Left kidney (tissue), 1 donor: ENCODE measurements at regions not wholly inside any gene's neighbourhood (a gene's known extent, or its start where the extent isn't known, plus 50 kb on each side); places are given as distances from the start of the nearest gene placed in this dataset.

Source experiments
- DNase-seq: peaks from one replicate; pipeline ENCODE4 v3.0.0-alpha.2; 2013

- DNase-seq = no peak
These were observed 140.3 kb upstream of the SEMA6D start for GRCh38 chr15:47577000-47577399.

DNA sequence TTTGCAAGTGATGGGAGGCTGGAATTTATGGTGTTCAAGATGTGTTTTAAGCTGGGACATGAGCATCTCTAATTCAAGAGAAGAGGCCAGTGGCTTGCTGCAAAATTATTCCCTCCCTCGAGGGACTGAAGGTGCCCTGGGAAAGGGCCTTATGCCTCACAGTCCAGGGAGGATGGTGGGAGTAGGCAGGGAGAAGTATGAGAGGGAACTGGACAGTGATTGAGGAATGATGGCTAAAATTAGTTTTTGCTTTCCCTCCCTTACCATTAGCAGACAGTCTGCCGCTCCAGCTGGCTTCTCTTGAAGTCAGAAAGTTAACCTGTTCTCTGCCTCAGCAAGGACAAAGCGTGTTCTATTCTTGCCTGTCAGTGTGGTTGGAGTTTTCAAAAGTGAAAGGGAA lies 139.8 kb upstream of the SEMA6D start:
- DNase-seq = no peak

DNA sequence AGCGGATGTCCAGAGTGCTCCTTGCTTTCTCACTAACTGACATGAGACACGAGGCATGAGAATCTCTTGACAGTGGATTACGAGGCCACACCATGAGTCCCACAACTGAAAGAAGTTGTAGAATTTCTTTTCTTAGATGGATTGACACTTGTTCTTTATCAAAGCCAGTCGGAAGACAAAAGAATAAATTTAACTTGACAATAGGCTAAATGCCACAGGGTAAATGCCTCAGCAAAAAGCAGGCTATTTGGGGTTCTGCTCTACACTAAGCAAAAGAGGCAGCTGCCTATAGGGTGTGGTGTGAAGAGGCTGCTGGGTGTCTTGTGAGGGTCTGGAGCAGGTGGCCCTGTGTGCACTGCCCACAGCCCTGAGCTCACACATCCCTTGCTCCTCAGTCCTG lies 135.1 kb upstream of the SEMA6D start:
- DNase-seq = no peak

DNA sequence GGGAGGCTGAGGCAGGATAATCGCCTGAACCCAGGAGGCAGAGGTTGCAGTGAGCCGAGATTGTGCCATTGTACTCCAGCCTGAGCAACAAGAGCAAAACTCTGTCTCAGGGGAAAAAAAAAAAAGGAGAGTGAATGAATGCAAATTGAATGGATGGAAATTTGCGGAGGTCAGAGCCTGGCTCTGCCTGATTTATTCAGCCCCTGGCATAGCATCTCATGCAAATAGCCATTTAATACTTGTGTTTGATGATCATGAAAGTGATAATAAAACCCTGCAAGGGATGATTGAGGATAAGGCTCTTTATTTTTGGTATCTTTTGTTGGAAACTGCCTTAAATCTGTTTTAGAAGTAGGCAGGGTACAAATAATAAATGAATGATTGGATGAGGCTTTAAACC lies 133.0 kb upstream of the SEMA6D start:
- no peak for DNase-seq

- no peak for DNase-seq
These were observed 130.6 kb upstream of the SEMA6D start for GRCh38 chr15:47586653-47587224.

DNA sequence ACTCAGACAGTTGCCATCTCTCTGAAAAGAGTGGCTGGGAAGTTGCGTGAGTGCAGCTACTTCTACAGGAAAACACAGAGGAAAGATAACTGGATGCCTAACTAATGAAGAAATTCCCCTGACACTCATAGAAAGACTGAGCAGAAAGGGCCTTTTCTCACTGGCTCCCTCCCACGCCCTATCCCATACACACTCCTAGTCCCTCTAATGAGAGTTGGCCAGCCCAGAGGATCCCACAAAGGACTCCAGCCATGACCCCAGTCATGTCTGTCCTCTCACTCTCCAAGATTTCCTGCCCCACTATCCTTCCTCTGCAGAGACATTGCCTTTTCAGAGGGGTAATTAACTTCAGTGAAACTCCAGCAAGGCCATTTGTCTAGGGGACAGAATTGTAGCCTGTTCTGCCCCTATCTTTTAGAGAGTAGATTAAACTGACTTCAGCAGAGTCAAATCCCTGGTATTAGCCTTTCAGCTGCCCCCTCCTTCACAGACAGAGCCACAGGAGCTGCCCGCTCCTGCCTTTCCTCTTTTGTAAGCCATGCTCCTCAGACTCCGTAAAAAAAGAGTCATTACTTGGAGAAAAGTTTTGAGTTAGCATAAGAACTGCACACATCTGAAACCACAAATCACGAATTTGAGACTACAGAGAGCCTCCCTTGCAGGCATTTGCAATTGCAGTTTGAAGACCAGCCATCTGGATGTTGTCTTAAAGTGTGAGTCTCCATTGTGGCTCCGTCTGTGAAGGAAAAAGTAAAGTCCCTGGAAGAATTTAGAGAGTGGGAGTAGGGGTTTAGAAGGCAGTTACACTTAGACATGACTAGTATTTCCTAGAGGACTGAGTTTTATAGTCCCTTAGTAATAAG lies 129.1 kb upstream of the SEMA6D start:
- DNase-seq = no peak

DNA sequence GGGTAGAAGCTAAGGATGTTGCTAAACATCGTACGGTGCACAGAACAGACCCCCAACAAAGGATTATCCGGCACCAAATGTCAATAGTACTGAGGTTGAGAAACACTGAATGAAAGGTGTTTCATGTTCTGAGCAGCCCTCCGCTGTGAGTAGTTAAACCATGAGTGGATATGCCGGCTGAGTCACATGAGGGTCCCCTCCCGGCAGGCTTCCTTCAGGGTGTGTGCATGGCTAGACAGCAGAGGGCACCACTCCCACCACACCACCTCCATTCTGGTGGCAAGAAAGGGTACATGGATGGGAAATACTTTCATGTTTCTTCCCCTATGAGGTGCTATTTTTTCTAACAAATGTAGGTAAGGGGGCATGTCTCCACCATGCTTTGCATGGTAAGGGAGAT lies 128.3 kb upstream of the SEMA6D start:
- no peak for DNase-seq

DNA sequence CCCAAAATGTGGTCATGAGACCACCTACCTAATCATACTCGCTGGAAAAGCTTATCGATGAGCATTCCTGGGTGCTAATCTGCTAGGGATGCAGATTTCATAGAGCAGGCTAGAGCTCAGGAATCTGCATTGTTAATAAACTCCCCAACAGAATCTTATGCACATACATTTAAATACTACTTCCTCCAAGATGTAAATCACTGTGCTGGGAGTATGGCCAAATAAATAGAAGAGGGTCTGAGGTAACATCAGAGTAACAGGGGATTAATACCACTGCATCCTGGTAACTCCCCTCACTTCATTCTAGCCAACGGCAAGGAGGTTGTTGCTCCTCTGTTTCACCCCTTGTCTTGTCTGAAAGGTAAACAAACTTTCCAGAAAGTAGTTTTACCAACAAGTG lies 118.3 kb upstream of the SEMA6D start:
- DNase-seq = no peak

DNA sequence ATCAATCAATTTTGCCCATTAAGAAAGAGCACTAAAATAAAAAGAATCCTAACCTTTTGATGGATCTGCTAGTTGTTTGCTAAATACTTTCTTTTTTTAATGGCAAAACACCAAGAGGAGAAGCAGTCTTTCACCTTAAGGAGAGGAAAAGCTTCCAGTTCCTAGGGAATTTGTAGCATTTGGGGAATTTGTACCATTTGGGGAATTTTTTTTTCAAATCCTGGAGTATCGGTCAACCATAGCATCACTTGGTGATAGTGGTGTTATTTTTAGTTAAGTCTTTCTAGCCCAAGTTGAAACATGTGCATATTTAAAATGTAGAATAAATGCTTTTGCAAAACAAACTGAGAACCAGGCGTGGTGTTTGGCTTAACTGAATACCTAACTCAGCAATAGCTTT lies 117.5 kb upstream of the SEMA6D start:
- DNase-seq = no peak

- DNase-seq = no peak
These were observed 115.2 kb upstream of the SEMA6D start for GRCh38 chr15:47602121-47602520.

GRCh38 chr15:47603026-47603425 lies 114.3 kb upstream of the SEMA6D start:
- no peak for DNase-seq

GRCh38 chr15:47607695-47608094 lies 109.6 kb upstream of the SEMA6D start:
- no peak for DNase-seq

GRCh38 chr15:47609693-47610092 lies 107.6 kb upstream of the SEMA6D start:
- no peak for DNase-seq

DNA sequence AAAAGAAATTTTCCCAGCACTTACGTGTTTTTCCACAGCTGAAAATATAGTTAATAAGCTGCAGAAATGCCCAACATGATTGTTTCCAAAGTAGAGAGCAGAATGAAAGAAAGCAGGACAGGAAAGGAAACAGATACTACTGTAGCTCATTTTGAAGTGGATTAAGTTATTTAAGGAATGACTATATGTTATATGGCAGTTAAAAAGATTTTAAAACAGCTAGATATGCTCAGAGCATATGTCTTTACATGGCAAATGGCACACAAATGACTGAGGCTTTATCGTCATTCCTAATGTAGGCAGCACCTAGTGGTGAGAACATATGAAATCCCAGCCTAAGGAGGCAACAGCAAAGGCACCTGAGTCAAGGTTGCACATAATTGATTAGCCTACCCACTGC lies 106.6 kb upstream of the SEMA6D start:
- no peak for DNase-seq

DNA sequence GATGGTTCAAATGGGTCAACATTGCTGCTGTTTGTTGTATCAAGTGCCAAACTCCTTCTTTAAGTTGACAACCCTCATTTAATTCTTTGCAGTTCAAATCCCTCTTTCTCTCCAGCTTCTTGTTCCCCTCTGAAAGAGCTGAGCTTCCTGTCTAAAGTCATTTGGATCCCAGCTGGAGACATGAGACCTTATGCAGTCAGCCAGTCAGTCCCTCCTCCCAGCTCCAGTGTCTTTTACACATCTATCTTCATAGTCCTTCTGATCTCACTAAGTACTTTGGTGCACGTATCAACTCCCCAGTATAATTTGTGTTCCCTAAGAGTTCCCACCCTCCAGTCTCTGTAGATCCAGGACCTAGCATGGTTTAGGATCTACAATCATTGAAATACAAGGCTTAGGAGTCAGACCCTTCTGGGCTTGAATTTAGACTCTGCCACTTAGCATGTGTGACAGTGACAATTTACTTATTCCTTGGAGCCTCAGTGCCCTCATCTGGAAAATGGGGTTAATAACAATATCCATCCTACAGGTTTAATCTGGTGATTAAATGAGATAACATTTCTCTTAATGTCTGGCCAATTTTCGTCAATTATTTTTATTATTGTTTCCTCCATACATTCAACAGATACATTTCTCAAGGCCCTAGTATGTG lies 102.8 kb upstream of the SEMA6D start:
- no peak for DNase-seq

- no peak for DNase-seq
These were observed 100.4 kb upstream of the SEMA6D start for GRCh38 chr15:47616876-47617275.

GRCh38 chr15:47618241-47618640 lies 99.1 kb upstream of the SEMA6D start:
- no peak for DNase-seq

GRCh38 chr15:47620960-47621681 lies 96.2 kb upstream of the SEMA6D start:
- DNase-seq = no peak

GRCh38 chr15:47622055-47622454 lies 95.2 kb upstream of the SEMA6D start:
- no peak for DNase-seq

- no peak for DNase-seq
These were observed 92.8 kb upstream of the SEMA6D start for GRCh38 chr15:47624503-47624902.

DNA sequence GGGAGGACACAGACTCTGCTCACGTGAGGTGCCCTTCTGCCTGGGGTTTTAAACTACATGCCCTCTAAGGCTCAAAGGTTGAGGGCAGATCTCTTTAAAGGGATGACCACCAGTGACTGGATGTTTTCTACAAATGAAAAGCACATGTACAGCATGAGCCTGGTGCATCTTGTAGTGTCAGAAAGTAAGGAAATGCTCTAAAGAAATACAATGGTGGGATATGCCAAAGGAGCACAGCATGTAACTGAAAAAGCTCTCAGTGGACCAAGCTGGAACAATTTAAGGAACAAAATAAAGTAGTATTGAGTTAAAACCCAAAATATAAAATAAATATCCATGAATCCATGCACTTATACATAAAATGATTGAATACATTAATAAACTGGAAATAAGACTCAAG lies 78.3 kb upstream of the SEMA6D start:
- no peak for DNase-seq

- DNase-seq = no peak
These were observed 77.2 kb upstream of the SEMA6D start for GRCh38 chr15:47640079-47640478.

GRCh38 chr15:47640901-47641300 lies 76.4 kb upstream of the SEMA6D start:
- DNase-seq = no peak
